ENCODE measurements at regions not wholly inside any gene's neighbourhood (a gene's known extent, or its start where the extent isn't known, plus 50 kb on each side); places are given as distances from the start of the nearest gene placed in this dataset.
"Not testable (repeated sequence)": the region's sequence is repeated elsewhere in the genome, so short reads cannot be mapped to it uniquely, and the experiment has no call there.

DNA sequence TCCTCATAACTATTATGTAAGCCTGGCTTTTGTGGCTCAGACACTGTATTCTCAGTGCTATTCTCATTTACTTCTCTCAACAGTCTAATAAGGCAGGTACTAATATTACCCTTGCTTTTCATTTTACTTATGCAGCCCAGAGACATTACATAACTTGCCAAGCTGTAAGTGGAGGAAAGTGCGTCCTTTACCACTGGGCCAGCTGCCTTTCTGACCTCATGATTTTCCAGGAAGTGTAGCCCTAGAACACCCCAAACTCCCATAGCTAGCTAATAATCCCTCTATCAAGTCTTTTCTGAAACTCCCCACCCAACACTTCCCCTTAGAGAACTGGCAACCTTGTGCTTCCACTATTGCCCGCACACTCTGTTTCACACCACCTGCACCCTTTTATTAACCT lies 192.9 kb upstream of the HMHB1 start:
- no peak for DNase-seq

DNA sequence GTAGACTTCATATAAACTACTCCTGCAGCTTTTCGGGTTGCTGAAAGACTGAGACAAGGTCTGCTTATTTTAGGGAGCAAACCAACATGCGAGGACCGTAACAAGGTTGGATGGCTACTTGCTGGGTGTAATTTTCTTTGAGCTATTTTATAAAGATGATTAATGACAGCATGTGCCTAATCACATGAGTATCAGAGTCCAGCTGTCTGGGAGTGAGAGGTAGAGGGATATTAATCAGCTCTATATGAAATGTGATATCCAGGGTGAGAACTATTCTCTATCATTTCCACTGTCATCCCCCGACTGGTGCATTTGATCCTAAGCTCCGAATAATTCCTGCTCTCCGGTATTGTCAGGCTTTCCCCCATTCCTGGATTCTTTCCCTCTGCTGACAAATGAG lies 193.8 kb upstream of the HMHB1 start:
- no peak for DNase-seq

- no peak for DNase-seq
These were observed 197.1 kb upstream of the HMHB1 start for GRCh38 chr5:143614831-143615230.

GRCh38 chr5:143613329-143613728 lies 198.6 kb upstream of the HMHB1 start:
- DNase-seq = no peak

- no peak for DNase-seq
These were observed 201.0 kb upstream of the HMHB1 start for GRCh38 chr5:143610946-143611345.

DNA sequence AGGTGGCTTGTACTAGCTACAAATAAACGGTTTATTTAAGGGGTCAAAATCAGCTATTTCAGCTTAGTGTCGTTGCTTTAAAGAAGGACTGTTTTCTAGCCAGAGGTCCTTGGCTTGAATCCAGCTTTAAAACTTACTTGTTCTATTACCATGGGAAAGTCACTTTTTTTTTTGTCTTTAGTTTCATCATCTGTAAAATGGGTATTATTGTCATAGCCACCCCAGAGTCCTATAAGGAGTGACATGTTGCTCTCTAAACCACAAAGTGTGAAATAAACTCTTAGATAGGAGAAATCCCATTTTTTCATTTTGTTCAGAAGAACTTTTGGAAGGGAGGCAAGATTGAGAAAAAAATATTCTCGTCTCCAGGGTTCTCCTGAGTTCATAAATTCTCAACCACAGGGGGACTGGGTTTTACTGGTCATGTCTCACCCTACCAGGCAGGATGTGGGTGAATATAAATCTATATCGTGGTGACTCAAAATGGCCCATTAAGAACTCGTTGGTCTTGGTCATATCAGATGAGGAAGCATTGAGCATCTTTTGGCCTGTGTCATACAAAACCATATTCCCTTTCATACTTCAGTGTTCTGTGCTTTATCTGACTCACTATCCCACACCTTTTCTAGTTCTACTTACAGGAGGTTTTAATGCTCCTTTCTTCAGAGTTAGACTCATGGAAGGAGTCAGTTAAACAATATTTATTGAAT lies 202.7 kb upstream of the NR3C1 start:
- no peak for DNase-seq

- DNase-seq = no peak
These were observed 202.0 kb upstream of the NR3C1 start for GRCh38 chr5:143605403-143606005.

- no peak for DNase-seq
These were observed 198.4 kb upstream of the NR3C1 start for GRCh38 chr5:143601917-143602333.

DNA sequence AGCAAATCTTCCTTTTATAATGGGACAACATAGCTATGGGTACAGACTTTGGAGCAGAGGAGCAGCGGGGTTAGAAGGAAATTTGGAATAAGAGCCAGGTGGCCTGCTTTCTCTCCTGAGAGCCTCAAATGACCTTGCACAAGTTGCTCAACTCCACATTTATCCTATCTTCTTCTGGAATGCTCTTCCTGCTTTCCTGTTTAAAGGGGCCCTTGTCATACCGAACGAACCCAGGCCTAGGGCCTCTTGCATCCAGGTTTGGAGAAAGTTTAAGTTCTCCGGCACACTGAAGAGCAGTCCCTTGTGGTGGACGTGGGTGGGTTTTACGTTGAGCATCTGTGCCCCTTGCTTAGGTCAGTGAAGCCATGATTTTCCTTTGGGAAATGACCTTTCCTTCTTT lies 197.9 kb upstream of the NR3C1 start:
- no peak for DNase-seq

GRCh38 chr5:143600396-143601075 lies 197.1 kb upstream of the NR3C1 start:
- DNase-seq = no peak

- DNase-seq = no peak
These were observed 196.0 kb upstream of the NR3C1 start for GRCh38 chr5:143599474-143599873.

- no peak for DNase-seq
These were observed 193.3 kb upstream of the NR3C1 start for GRCh38 chr5:143596824-143597223.

- no peak for DNase-seq
These were observed 191.7 kb upstream of the NR3C1 start for GRCh38 chr5:143594902-143595818.

DNA sequence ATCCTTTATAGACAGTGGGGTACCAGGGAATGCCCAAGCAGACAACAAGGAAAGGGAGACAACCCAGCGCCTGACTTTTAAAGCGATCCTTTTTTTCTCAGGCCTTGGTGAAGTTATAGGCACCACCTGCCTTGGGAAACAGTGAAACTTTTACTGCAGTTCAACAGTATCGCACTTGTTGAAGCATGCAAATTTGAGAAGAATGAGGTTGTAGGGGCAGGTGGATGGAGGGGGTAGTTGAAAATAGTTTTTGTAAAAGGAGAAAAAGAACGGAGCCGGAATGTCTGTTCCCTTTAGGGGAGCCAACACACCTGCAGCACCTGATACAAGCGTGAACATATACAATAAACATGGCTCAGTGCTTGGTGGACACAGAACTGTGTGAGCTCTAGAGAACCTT lies 190.2 kb upstream of the NR3C1 start:
- no peak for DNase-seq

- DNase-seq = no peak
These were observed 189.2 kb upstream of the NR3C1 start for GRCh38 chr5:143592648-143593047.

DNA sequence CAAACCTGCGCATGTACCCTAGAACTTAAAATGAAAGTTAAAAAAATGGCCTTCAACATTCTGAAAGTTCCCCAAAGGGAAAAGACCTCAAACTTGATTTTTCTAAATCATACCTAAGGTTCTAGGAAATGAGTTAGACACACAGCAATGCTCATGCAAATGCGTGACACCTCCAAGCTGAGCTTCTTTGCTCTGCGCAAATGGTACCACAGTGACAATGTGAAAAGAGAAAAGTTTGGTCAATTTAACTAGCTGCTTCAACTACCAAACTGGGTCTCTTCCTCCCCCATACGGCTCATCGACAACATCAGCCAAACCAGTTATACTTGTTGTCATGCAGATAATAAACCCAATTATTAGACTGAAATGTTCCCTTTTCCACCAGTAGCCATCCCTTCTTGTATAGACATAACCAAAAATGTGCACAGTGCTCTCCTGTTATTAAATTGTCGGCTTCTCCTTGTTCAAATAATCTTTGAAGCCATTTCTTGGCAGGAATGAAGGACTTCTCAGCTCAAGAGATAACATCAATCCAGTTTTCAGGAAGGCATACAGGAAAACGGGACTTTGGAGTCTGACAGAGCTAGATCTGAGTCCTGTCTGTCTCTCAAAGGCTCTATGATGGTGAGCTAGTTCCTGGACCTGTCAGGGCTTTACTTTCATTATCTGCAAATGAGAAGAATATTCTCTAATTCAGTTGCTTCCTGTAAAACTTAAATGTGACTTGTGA lies 185.6 kb upstream of the NR3C1 start:
- DNase-seq = no peak

- DNase-seq = not testable (repeated sequence)
These were observed 184.6 kb upstream of the NR3C1 start for GRCh38 chr5:143588121-143588520.

DNA sequence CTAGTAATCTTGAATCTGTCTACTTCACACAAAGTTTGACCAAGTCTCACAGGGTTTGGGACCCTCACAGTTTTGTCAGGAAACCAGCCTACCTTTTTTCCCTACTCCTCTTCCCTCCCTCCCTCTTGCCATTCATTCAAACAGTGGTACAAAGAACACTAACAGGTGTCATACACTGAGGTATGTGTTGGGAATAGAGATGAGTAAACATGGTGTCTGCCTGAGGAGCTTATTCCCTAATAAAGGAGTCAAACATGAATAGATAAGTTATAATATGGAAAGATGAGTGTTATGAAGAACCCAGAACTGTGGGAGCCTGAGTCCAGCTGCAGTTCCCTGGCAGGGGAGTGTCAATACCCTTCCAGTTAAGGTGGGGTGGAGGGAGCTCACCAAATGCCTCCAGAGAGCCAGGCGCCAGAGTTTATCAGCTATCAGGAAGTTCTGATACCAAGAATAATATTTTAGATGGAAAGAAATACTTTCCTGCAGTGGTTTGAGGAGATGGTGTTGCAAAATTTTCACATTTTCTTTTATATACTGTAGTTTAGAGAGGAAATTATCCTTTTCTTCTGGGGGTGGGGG lies 183.4 kb upstream of the NR3C1 start:
- no peak for DNase-seq

DNA sequence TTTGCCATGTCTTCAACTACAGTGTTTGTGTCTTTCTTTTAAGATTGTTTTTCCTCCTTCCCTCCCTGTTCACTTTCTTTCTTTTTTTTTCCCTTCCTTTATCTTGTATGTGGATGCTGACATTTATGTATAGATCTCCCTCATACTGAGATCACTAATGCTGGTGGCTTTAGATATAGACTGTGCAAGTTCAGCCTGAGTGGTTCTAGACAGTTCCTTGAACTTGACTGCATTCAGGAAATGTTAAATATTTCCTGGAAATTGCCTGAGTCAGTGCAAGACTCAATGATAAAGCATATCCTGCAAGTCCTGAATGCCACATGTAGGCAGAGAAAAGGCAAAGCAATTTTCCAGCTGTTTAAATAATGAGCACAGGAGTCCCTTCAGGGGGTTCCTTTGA lies 182.5 kb upstream of the NR3C1 start:
- no peak for DNase-seq

DNA sequence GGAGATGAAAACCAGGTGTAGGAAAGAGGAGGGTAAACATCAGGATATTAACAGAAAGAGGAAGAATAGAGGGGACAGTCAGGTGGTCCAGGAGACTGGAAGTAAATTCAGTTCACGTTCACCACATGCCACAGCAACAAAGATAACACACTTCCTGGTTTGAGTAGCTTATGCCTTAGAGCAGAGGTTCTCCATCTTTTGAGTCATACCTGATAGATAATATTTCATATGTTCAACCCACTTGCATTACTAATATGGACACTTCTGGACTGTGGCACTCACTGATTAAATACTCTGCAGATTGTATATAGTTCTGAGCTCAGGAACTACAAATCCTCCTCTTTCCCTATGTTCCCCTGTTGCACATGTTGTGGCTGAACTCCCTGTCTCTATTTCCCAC lies 179.9 kb upstream of the NR3C1 start:
- no peak for DNase-seq

DNA sequence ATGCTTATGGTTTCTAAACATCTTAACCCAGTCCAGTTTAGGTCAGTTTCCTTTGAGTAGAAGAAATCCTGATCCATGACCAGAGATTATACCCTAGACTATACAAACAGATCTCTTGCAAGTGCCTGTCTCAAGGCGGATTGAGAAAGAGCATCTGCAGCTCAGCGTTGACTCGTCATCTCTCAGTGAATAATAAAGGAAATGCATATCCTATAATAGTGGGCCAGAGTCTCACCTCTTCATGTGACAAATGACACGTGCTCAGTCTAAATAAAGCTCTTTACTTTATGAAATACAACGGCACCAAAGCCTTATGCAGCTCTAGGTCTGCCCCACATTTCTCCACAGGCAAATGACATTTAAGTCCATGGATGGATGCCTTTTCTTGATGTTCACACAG lies 179.4 kb upstream of the NR3C1 start:
- DNase-seq = no peak

DNA sequence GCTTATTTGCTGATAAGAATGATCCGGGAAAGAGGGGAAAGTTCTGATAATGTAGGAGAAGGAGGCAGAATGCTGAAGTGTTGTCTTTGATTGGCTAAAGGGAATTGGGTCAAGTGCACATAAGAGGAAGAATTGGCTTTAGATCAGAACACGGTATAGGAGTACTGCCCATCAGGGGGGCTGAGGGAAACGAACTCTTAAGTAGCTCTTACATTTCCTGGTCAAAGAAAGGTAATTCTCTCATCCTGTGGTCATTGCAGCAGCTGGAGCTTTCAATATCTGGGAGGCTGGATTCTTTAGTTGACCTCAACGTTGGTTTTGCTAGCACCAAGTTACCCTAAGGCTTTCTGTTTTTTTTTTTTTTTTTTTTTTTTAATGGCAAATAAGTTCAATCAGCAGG lies 178.7 kb upstream of the NR3C1 start:
- no peak for DNase-seq

Data from amniotic stem cell (primary cell).